NCI-H82 (cell line): ENCODE measurements at regions not wholly inside any gene's neighbourhood (a gene's known extent, or its start where the extent isn't known, plus 50 kb on each side); places are given as distances from the start of the nearest gene placed in this dataset.
A peak's percentile ranks its signal among the peaks of the same experiment; 100 is the strongest.
"Not testable (repeated sequence)": the region's sequence is repeated elsewhere in the genome, so short reads cannot be mapped to it uniquely, and the experiment has no call there.

Experiments used
- DNase-seq: peaks from one replicate; lab custom pipeline; 2025; lab: John Stamatoyannopoulos, UW

DNA sequence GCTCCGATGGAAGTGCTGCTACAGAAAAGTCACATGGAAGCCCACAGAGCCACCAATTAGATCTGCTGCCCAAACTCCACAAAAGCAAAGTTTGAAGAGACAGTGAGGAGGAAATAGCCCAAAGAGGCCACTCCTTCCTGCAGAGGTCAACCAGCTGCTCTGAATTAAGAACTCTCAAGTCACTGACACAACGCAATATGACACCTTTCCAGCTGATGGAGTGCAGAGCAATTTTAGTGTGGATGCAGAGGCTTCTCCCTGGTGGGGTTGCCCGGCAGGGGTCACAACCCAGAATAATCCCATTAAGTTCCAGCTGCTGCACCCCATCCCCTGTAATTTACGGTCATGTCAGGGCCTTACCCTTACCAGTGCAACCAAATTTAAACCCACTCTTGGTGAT, 361.9 kb upstream of the JARID2 start:
- peak; percentile 42 for DNase-seq

DNA sequence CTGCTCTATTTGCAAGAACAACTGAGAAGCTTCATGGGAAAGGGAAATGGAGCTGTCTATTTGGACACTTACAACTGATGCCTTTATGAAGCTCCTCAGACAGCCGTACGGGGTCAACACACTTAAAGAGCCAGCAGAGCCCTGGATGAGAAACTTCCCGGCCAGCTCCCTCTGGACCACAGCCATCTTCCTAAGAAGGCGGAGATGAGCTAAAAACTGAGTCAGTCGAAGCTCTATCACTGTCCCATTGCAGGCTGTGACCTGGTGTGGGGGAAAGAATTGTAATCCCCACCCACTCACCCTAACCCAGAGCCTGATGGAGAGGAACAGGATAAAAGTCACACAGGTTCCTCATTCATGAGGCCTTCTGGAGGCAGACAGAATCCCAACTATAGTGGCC, 360.4 kb upstream of the JARID2 start:
- DNase-seq, result no peak

DNA sequence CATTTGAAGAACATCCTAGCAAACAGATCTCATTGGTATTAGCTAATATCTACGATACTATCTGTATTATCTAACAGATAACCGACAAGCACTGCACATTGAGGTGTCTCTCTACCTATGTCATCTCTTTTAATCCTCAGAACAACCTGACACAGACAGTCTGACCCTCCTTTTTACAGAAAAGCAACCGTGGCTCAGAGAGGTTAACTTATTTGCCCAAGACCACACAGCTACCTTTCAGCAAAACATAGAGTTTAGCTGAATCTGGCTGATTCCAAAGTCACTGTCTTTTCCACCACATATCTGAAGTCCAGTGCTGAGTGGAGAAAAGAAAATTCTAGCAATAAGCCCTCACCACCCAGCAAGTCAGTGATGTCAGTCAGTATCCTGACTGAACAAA, 358.7 kb upstream of the JARID2 start:
- no peak for DNase-seq

DNA sequence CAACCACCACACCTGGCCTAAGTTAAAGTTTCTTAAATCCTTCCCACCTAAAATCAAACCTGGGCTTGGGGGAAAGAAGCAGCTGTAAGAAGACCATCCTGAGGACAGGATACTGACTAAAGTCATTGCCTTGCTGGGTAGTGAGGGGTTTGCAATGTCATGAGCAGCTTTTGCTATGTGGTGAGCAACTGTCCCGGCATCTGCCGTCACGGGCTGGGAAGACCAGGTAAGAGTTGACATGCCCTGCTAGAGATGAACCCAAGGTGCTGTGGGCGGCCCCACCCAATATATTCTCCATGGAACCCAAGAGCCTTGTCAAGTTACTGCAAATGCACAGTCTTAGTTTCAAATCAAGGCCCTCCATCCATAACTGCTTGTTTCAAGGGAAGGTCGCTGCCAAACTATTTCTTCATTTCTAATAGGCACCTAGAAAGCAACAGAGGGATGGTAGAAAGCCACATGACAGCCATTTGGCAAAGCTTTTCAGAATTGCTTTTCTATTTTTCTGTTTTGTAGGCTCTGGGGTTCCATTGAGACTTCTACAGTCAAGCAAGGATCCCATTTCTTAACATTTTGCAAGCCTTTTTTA, 357.8 kb upstream of the JARID2 start:
- DNase-seq, result no peak

DNA sequence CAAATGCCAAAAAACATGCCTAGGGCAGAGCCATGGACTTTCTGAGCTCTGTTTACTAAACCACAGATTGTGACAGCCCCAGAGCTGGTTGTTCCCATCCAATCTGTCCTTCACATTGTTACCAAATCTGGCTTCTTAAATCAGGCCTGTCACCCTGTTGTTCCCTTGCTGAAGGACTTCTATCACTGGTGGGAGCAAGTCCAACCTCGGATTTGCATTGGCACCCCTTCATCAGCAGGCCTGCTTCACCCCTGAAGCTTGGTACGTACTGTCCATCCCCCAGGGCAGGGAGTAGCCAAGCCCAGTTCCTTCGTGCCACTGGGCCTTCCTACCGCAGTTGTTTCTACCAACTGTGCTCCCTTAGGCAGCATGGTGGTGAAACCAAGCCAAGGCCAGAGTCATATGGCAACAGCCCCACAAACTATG, 357.3 kb upstream of the JARID2 start:
- DNase-seq, result no peak

DNA sequence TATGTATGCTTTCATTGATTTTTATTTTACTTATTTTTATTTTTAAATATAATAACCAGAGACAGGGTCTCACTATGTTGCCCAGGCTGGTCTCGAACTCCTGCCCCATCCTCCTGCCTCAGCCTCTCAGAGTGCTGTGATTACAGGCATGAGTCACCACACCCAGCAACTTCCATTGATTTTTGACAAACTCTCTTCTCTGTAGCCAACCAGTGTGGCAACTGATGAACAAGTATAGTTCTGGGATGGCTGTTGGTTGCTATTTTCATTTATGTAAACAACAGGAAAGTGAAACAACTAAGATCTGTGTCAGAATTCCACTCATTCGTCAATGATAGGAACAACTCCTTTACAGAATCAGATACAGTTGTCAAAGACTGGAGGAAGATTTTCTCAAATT, 356.7 kb upstream of the JARID2 start:
- DNase-seq, result no peak

DNA sequence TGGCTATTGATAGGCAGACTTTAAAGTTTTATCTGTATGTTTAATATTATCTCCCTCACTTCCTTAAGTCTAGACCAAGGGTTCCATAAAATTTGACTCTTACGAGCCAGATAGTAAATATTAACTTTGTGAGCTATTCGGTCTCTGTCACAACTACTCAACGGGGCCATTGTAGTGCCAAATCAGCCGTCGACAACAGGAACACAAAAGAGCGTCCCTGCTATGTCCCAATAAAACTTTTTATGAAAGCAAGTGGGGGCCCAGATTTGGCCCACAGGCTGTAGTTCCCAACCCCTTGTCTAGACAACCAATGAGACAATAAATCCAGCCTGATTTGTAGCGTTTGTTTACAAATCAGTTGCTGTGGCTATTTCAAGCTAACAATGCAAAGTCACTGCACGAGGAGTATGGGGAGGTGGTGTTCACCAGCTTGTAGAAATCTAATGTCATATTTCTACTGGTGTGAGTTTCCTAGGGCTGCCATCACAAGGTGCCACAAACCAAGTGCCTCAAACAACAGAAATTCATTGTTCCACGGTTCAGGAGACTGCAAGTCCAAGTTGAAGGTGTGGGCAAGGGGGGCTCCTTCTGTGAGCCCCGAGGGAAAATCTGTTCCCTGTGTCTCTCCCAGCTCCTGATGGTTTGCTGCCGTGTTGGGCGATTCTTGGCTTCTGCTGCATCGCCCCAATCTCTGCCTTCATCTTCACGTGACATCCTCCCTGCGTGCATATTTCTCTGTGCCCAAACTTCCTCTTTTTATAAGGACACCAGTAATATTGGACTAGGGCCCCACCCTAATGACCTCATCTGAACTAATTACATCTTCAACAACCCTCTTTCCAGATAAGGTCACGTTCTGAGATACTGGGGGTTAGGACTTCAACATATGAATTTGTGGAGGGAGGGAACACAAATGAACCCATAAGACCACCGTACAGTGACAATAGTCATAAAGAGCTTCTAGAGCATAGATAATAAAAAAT, 356.0 kb upstream of the JARID2 start:
- no peak for DNase-seq

DNA sequence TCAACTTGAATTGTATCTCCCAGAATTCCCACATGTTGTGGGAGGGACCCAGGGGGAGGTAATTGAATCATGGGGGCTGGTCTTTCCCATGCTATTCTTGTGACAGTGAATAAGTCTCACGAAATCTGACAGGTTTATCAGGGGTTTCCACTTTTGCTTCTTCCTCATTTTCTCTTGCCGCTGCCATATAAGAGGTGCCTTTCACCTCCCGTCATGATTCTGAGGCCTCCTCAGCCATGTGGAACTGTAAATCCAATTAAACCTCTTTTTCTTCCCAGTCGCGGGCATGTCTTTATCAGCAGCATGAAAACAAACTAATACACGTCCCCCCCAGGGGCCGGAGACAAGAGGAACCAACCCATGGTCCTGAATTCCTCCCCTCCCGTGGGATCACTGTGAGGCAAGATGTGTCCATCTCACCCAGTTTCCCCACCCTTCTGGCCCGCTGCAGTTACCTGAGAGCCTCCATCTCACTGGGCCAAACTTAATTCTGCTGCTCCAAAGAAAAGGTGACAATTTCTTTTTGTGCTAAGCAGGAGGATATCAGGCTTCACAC, 354.0 kb upstream of the JARID2 start:
- DNase-seq, result peak; percentile 57

DNA sequence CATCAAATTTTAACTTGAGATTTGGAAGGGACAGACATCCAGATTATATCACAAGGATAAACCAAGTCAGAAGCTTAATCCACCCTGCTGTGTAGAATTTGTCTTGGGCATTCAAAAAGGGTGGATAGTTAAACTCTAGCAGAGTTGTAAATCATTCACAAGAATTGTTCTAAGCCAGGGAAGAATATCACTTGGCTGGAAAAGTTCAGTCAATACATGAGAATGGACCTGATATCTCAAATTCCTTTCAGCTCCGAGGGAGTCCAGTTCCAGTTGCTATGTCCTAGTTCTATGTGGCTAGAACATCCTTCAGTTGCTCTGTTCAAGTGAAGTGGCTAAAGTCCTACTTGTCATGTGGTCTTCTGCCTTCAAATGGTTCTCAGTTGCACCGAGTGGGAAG, 351.8 kb upstream of the JARID2 start:
- no peak for DNase-seq

DNA sequence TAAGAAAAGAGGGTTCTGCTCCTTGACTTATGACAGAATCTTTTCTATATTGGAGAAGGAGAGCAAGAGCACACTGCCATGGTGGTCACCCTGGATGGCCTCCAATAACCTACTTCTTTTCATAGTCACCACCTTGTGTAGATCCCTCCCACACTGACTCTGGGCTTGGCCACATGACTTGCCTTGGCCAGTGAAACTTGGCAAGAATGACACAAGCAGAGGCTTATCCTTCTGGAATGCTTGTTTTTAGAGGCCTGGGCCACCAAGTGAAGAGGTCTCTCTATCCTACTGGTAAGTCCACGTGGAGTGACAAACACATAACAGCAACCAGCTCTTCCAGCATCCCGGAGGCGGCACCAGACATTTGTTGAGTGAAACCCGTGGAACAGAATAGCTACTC, 349.4 kb upstream of the JARID2 start:
- DNase-seq, result no peak

DNA sequence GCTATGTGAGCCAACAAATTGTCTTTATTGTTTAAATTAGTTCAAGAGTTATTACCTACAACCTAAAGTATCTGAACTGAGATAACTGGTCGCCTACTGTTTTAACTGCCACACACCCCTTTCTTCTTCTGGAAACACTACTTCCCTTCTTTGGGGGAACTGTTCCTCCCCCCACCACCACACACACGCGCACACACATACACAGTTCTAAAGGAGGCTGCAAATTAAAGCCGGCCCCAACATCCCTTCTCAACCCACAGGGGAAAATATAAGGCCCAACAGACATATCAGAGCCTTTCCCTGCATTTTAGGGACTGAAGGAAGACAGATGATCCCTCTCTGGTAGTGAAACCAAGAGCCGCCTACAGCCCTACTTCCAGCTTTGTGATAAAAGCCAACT, 348.0 kb upstream of the JARID2 start:
- no peak for DNase-seq

DNA sequence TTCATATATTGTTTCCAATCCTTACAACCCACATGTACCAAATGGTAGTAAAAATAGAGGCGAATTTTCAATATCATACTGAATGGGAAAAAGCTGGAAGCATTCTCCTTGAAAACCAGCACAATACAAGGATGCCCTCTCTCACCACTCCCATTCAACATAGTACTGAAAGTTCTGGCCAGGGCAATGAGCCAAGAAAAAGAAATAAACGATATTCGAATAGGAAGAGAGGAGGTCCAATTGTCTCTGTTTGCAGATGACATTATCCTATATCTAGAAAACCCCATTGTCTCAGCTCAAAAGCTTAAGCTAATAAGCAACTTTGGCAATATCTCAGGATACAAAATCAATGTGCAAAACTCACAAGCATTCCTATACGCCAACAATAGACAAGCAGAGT, 346.4 kb upstream of the JARID2 start:
- DNase-seq, result not testable (repeated sequence)

DNA sequence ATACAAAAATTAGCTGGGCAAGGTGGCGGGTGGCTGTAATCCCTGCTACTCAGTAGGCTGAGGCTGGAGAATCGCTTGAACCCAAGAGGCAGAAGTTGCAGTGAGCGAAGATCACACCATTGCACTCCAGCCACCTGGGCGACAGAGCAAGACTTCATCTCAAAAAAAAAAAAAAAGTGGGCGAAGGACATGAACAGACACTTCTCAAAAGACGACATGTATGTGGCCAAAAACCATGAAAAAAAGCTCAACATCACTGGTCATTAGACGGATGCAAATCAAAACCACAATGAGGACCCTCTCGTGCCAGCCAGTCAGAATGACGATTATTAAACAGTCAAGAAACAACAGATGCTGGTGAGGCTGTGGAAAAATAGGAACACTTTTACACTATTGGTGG, 344.9 kb upstream of the JARID2 start:
- DNase-seq, result no peak

DNA sequence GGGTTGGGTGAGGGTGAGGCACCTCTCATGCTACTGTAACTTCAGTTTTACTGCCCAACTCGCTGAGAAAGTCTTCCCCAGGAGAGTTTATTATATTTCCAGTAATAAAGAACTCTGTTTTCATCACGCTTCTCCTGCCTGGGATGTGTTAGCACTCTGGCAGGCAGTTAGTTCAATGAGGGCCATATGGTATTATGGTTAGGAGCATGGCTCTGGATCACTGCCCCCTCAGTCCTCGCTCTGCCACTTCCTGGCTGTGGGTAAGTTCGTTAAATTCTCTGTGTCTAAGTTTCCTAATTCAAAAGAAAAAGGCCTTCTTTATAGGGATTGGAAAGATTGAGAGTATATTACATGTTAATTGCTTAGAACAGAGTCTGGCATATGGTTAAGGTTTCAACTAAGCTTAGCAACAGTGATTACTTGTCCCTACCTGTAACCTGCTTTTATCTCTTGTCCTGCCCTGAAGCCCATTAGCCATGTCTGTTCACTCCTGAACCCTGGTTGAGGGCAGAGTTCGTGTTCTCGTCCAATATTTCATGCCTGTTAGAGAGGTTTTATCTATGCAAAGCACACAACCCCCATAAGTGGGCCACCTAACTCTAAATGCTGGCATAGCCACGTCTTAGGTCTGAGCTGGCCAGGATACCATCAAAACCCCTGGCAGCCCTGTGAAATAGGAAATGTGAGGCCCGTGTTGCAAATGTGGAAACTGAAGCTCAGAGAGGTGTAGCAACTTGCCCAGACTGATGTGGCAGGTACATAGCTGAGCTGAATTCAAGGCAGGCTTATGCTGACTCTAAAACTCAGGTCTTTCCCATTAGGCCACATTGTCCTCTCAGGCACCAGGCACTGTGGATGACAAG, 342.5 kb upstream of the JARID2 start:
- peak; percentile 78 for DNase-seq

DNA sequence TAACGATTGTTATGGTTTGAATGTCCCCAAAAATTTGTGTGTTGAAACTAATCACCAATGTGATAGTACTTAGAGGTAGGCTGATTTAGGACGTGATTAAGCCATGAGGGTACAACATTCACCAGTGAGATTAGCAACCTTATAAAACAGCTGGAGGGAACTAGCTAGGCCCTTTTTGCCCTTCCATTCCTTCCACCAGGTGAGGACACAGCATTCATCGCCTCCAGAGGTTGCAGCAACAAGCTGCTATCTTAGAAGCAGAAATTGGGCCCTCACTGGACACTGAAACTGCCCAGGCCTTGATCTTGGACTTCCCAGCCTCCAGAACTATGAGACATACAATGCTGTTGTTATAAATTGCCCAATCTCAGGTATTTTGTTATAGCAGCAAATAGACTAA, 340.7 kb upstream of the JARID2 start:
- DNase-seq, result no peak

DNA sequence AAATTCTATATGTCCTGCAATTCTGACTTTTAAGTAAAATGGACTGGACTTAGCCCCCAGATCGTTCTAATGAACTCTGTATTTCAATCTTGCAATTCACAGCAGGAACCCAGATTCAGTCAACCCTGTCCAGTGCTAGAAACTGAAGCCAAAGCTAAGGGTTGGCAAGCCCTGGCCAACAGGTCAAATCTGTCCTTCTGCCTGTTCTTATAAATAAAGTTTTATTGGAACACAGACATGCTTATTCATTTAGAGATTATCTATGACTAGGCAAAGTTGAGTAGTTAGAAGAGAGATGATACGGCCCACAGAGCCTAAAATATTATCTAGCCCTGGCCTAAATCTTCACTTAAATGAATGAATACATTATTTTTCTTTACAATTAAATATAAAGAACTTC, 339.2 kb upstream of the JARID2 start:
- DNase-seq, result no peak

DNA sequence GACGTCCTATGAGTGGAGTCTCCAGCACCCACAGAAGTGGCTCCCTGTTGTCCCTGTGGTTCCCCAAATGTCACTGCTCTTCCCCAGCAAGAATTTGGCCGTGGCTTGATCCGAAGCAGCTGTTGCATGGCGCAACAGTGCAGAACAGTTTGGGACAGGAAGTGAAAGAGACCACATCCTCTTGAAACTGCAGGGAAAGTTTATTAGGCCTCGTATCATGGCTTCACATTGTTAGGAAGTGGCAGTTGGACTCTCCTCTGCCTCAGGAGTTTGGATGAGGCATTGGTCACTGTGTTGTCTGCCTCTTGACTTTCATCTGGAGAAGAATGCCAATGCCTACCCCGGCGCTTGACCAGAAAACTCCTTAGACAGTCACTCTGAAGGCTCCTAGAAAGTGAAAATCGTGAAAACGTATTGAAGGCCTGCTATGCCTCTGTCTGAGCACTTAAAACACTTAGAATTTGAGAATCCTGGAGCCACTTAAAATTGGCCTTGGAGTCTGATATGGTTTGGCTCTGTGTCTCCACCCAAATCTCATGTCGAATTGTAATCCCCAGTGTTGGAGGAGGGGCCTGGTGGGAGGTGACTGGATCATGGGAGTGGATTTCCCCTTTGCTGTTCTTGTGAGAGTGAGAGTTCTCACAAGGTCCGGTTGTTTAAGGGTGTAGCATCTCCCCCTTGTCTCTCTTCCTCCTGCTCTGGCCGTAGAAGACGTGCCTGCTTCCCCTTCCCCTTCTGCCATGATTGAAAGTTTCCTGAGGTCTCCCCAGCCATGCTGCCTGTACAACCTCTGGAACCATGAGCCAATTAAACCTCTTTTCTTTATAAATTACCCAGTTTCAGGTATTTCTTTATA, 334.9 kb upstream of the JARID2 start:
- DNase-seq, result no peak

DNA sequence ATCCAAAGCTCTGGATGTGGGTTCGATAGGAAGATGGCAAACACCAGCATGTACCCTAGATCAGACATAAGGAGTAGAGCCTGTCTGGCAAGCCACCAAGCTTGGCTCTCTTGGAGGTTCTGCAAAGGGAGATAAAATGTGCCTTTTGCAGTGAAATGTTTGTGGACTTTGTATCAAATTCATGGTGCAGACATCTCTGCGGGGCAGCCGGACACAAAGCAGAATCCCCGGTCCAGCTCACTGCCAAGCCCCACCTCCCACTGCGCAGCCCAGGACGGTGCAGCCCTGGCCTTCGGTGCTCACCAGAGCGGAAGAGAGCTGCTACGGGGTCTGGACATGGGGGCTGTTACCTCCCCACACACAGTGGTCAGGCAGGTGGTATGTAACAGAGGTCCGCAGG, 333.6 kb upstream of the JARID2 start:
- no peak for DNase-seq

DNA sequence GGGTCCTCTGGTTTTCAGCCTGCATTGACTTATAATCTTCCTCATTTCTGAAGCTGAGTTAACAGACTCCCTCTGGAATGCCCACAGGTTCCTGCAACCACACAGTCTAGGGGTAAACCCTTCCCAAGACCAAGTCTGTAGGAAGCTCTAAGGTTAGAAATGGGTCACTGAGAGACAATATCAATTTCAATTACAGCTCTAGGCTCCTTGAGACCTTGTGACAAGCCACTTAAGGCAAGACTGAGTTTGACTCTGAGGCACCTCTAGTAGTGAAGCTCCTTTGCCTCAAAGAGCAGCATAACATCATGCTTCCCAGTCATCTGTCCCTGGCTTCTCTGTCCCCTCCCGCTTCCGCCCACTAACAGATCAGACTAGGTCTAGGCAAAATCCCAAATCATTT, 333.2 kb upstream of the JARID2 start:
- no peak for DNase-seq

DNA sequence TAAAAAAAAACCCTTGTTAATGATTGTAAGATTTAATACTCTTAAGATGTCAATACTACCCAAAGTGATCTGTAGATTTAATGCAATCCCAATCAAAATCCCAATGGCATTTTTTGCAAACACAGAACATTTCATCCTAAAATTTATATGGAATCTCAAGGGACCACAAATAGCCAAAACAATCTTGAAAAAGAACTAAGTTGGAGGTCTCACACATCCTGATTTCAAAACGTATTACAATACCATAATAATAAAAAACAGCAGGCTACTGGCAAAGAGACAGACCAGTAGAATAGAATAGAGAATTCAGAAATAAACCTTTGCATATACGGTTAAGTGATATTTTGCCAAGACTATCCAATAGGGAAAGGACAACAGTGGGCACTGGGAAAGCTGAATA, 331.9 kb upstream of the JARID2 start:
- DNase-seq, result no peak
